Endothelial cell of umbilical vein (primary cell): ENCODE measurements at regions not wholly inside any gene's neighbourhood (a gene's known extent, or its start where the extent isn't known, plus 50 kb on each side); places are given as distances from the start of the nearest gene placed in this dataset.

Source experiments
- BruUV-seq: library from RNA; stranded (reverse); fragments of 400-500 nt; replicated peaks from 2 replicates; lab custom pipeline; 2021; lab: Mats Ljungman, UMichigan
- CTCF ChIA-PET: fragments of 300-600, 350-600 bp; sonication (Branson Sonifier 250); formaldehyde crosslinking; loops from one replicate; lab custom pipeline; 2021; ENCODE audit warnings: antibody characterized with exemption, inconsistent platforms; lab: Charles Lee
- POLR2A ChIA-PET: fragments of 300-600, 350-600 bp; sonication (Branson Sonifier 250); formaldehyde crosslinking; loops from one replicate; lab custom pipeline; 2021; ENCODE audit warnings: antibody characterized with exemption, inconsistent platforms; lab: Charles Lee
- DNase-seq: peaks from one replicate; pipeline ENCODE4 v3.0.0-alpha.2; 2011; ENCODE audit warnings: low read depth, low spot score
- FAIRE-seq: peaks from 2 replicates; lab custom pipeline; 2011; peaks lifted over from hg19 to GRCh38; lab: Jason Lieb, UNC
- H2AFZ ChIP-seq: 2 replicates; pipeline ENCODE4 v1.6.0; 2012; ENCODE audit warnings: low read depth, low read length, control low read depth, inconsistent platforms
- H3K27ac ChIP-seq: 2 replicates; pipeline ENCODE4 v1.5.1; 2011; ENCODE audit warnings: low read depth, mild to moderate bottlenecking, control low read depth, low read length, moderate library complexity; ENCODE audit not compliant: insufficient read depth
- H3K27me3 ChIP-seq, 2 experiments: 2 replicates each; pipeline versions ENCODE4 v1.6.0 to v1.6.1; 2011; ENCODE audit warnings: low read length in 2 of 2, mixed read lengths in 1 of 2; ENCODE audit not compliant: control insufficient read depth in 2 of 2, insufficient read depth in 2 of 2
- H3K36me3 ChIP-seq, 2 experiments: 2 replicates in 1 of 2; 3 replicates in 1 of 2; pipeline ENCODE4 v1.5.1; 2011; ENCODE audit warnings: low read length in 2 of 2, mild to moderate bottlenecking in 1 of 2, moderate library complexity in 1 of 2; ENCODE audit not compliant: control insufficient read depth in 2 of 2, insufficient read depth in 2 of 2; ENCODE audit errors: extremely low read depth in 1 of 2
- H3K4me1 ChIP-seq: 3 replicates; pipeline ENCODE4 v1.5.1; 2011; ENCODE audit warnings: mild to moderate bottlenecking, low read length; ENCODE audit not compliant: control insufficient read depth, insufficient read depth; ENCODE audit errors: extremely low read depth
- H3K4me2 ChIP-seq: 2 replicates; pipeline ENCODE4 v1.6.1; 2011; ENCODE audit warnings: low read length, control low read depth, mixed read lengths; ENCODE audit not compliant: insufficient read depth
- H3K4me3 ChIP-seq, 3 experiments: fragments of 200-600 bp in 1 of 3; sonication (generic), shearing (Covaris generic) in 1 of 3; replicated peaks in 1 of 3; 2 replicates each; pipeline ENCODE4 v1.5.1; 2011 to 2016; ENCODE audit warnings: control low read depth in 3 of 3, low read length in 3 of 3, mild to moderate bottlenecking in 2 of 3, inconsistent platforms in 1 of 3, low read depth in 1 of 3, moderate library complexity in 1 of 3; ENCODE audit not compliant: insufficient read depth in 1 of 3
- H3K79me2 ChIP-seq: 2 replicates; pipeline ENCODE4 v1.6.0; 2012; ENCODE audit warnings: low read length, inconsistent platforms; ENCODE audit not compliant: control insufficient read depth, insufficient read depth
- H3K9ac ChIP-seq: replicated peaks from 2 replicates; pipeline ENCODE3; 2011; ENCODE audit warnings: low read length, control low read depth; ENCODE audit not compliant: insufficient read depth; ENCODE audit errors: extremely low read depth
- H3K9me1 ChIP-seq: replicated peaks from 3 replicates; pipeline ENCODE4 v1.6.0; 2011; ENCODE audit warnings: mild to moderate bottlenecking, low read length; ENCODE audit not compliant: control insufficient read depth, insufficient read depth; ENCODE audit errors: extremely low read depth
- H3K9me3 ChIP-seq: replicated peaks from 2 replicates; pipeline ENCODE4 v1.5.1; 2012; ENCODE audit warnings: low read length, inconsistent platforms; ENCODE audit not compliant: control insufficient read depth, insufficient read depth
- H4K20me1 ChIP-seq: replicated peaks from 2 replicates; pipeline ENCODE3; 2011; ENCODE audit warnings: mild to moderate bottlenecking, low read length; ENCODE audit not compliant: control insufficient read depth, insufficient read depth; ENCODE audit errors: extremely low read depth
- EZH2 ChIP-seq: IDR thresholded peaks from 2 replicates; pipeline ENCODE4 v1.6.1; 2012; ENCODE audit warnings: borderline replicate concordance, low read depth, mild to moderate bottlenecking, moderate library complexity, low read length, inconsistent platforms; ENCODE audit not compliant: severe bottlenecking
- FOS ChIP-seq: IDR thresholded peaks from 2 replicates; pipeline ENCODE4 v1.6.1; 2011; ENCODE audit warnings: mild to moderate bottlenecking, low read length, moderate library complexity, borderline replicate concordance; ENCODE audit not compliant: insufficient read depth
- GATA2 ChIP-seq: IDR thresholded peaks from 2 replicates; pipeline ENCODE4 v1.7.0; 2011; ENCODE audit warnings: low read depth, mild to moderate bottlenecking, moderate library complexity, mixed read lengths, low read length; ENCODE audit not compliant: insufficient read length, insufficient read depth
- JUN ChIP-seq: IDR thresholded peaks from 2 replicates; pipeline ENCODE4 v1.6.1; 2011; ENCODE audit warnings: borderline replicate concordance, low read depth; ENCODE audit not compliant: insufficient read length, insufficient read depth
- MYC ChIP-seq: IDR thresholded peaks from one replicate; pipeline ENCODE4 v1.6.1; 2011; ENCODE audit warnings: mild to moderate bottlenecking, low read depth, low read length
- POLR2A ChIP-seq: IDR thresholded peaks from 2 replicates; pipeline ENCODE4 v1.6.1; 2012; ENCODE audit warnings: low read depth, mild to moderate bottlenecking, control low read depth, low read length
- POLR2AphosphoS5 ChIP-seq: IDR thresholded peaks from 2 replicates; pipeline ENCODE4 v1.6.1; 2012; ENCODE audit warnings: low read depth, mild to moderate bottlenecking, control low read depth, low read length, moderate library complexity; ENCODE audit not compliant: insufficient read depth
- dilution Hi-C: fragments of 300-500 bp; cut with MboI; formaldehyde crosslinking; loops from one replicate; pipeline ENCODE4 v1.15.0; 2019; ENCODE audit warnings: low sequenced_read_pairs; ENCODE audit not compliant: extremely low pct_ligation_motif_present
- intact Hi-C: fragments of 100-400 bp; cut with micrococcal nuclease; formaldehyde crosslinking; loops from one replicate; pipeline ENCODE4 v1.10.0; 2022
- TF ChIP-seq, protein P1 (sequence below): IDR thresholded peaks from 2 replicates; pipeline ENCODE4 v1.6.1; 2011; ENCODE audit not compliant: insufficient read depth, insufficient read length
- TF ChIP-seq, protein P2 (sequence below), 2 donors: IDR thresholded peaks; 1 replicate in 1 of 2; 2 replicates in 1 of 2; pipeline ENCODE4 v1.5.1; 2011; ENCODE audit warnings: low read length in 2 of 2, mild to moderate bottlenecking in 2 of 2, moderate library complexity in 2 of 2, control low read depth in 1 of 2, inconsistent platforms in 1 of 2, low read depth in 1 of 2; ENCODE audit not compliant: insufficient read depth in 1 of 2; ENCODE audit errors: extremely low read depth in 1 of 2

DNA sequence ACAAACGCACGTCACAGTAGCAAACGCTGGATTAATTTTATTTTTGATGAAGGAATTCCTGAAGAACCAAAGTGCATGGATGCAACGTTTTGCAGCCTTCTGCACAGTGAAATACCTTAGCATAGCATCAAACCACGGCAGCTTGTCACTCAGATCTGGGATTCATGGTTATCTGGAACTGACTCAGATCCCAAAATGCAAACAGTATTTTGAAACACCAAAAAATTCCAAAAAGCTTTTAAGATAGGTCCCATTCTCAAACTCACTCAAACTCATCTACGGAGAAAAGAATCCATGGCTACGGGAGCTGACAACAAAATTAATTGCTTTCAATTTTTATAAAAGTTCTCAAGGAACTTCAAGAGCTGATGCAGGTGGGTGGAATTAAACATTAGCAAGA lies 116.2 kb upstream of the SALL4 start:
- H3K4me1 ChIP-seq = no peaks in the 10 kb centered on the region
- H3K27ac ChIP-seq = no peak overlapping the region
- H2AFZ ChIP-seq = no peak overlapping the region
- DNase-seq (no peak), FAIRE-seq (no peak)
- no peaks in the 10 kb centered on the region for H4K20me1 ChIP-seq
- TF ChIP-seq POLR2AphosphoS5 (no peak), POLR2A (no peak), MYC (no peak), FOS (no peak), JUN (no peak), GATA2 (no peak), EZH2 (no peak)
- TF ChIP-seq, protein P1, sequence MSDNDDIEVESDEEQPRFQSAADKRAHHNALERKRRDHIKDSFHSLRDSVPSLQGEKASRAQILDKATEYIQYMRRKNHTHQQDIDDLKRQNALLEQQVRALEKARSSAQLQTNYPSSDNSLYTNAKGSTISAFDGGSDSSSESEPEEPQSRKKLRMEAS = no peak
- TF ChIP-seq, protein P2, sequence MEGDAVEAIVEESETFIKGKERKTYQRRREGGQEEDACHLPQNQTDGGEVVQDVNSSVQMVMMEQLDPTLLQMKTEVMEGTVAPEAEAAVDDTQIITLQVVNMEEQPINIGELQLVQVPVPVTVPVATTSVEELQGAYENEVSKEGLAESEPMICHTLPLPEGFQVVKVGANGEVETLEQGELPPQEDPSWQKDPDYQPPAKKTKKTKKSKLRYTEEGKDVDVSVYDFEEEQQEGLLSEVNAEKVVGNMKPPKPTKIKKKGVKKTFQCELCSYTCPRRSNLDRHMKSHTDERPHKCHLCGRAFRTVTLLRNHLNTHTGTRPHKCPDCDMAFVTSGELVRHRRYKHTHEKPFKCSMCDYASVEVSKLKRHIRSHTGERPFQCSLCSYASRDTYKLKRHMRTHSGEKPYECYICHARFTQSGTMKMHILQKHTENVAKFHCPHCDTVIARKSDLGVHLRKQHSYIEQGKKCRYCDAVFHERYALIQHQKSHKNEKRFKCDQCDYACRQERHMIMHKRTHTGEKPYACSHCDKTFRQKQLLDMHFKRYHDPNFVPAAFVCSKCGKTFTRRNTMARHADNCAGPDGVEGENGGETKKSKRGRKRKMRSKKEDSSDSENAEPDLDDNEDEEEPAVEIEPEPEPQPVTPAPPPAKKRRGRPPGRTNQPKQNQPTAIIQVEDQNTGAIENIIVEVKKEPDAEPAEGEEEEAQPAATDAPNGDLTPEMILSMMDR (IDR thresholded peaks at IDR 0.05; ENCODE audit: extremely low read depth in 1 of 2, insufficient read depth in 1 of 2, low read depth in 1 of 2, low read length in 2 of 2) = no peak
- H3K4me2 ChIP-seq = no peak overlapping the region
- POLR2A ChIA-PET = no interaction called here
- no peaks in the 10 kb centered on the region for H3K79me2 ChIP-seq
- dilution Hi-C loops = no loop called here
- intact Hi-C loops = no loop called here
- no TSS peak for BruUV-seq
- H3K36me3 ChIP-seq = no peaks in the 10 kb centered on the region
- H3K9me3 ChIP-seq = no peaks in the 10 kb centered on the region
- no peak overlapping the region for H3K9ac ChIP-seq
- no peaks in the 10 kb centered on the region for H3K27me3 ChIP-seq
- no peak overlapping the region for H3K4me3 ChIP-seq
- CTCF ChIA-PET = interaction anchor here (0.7 to 0.9 kb wide), 2 partner anchors 12 to 18 kb away, joined by 3 read pairs; no protein-coding TSS in a partner anchor
- no peaks in the 10 kb centered on the region for H3K9me1 ChIP-seq
